T-helper 1 cell (primary cell): ENCODE measurements at regions not wholly inside any gene's neighbourhood (a gene's known extent, or its start where the extent isn't known, plus 50 kb on each side); places are given as distances from the start of the nearest gene placed in this dataset.
"Not testable (repeated sequence)": the region's sequence is repeated elsewhere in the genome, so short reads cannot be mapped to it uniquely, and the experiment has no call there.

Experiments used
- DNase-seq, 5 donors: peaks; one replicate each; pipeline ENCODE4 v3.0.0-alpha.2; 2012 to 2020

DNA sequence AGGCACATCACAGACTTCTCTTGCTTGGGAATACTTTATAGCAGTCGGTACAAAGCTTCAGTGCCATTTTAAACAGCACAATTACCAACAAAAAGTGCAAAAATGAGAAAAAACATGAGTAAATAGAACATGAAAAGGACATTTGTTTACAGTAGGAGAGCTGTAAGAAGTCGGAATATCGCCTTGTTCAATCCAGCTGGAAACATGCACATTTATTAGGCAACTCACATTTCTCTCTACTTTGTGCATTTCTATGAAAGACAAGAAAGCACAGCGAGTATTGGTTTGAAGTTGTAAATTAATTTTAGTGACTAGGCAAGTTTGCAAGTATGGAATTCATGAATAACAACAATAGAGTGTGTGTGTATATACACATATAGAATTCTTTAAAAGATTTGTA lies 484.7 kb downstream of the DACH1 start:
- DNase-seq, result no peak

DNA sequence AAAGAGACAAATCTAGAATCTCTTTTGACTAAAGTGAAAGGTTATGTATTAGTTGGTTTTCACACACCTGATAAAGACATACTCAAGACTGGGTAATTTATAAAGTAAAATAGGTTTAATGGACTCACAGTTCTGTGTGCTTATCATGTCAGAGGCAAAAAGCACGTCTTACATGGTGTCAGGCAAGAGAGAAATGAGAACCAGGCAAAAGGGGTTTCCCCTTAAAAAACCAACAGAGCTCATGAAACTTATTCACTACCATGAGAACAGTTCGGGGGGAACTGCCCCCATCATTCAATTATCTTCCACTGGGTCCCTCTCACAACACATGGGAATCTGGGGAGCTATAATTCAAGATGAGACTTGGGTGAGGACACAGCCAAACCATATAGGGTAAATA lies 486.8 kb downstream of the DACH1 start:
- DNase-seq, result no peak

DNA sequence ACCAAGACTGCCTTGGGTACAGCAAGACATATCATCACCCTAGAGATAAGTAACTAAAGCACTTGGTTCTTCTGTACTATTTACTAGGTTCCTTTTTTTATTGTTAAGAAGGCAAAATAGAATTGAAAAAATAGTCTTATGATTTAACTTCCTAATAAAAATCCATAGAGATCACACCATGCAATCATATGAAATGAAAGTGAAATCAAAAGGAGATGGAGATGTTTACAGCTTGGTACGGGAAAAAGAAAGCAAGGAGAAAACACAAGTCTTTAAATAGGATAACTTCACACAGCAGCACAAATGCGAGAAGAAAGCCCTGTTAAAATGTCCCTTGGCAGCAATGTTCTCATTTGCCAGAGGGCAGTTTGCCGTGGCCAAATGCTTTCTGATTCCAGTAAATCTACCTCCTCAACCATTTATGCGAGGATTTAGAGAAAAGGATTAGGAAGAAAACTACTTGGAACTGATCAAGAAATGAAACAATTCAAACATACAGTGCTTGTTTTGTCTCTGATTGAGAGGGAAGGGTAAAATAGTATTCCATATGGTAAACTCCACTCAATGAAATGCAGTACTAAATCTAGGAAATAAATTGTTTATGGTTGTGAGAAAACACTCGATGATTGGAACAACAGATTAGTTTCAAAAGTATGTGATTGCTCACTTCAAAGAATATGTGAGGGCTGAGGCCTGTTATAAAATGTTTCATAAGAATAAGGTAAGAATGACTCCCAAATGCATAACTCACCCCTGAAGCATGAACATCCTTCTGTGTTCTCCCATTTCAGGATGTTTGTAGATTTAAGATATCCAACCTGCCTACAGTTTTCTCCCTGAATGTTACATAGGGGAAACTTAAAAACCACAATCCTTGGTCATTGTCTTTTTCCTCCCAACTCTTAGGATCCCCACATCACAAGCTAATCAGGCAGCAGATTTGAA lies 487.8 kb downstream of the DACH1 start:
- DNase-seq, result no peak

GRCh38 chr13:71374471-71375049 lies 492.4 kb downstream of the DACH1 start:
- no peak for DNase-seq

DNA sequence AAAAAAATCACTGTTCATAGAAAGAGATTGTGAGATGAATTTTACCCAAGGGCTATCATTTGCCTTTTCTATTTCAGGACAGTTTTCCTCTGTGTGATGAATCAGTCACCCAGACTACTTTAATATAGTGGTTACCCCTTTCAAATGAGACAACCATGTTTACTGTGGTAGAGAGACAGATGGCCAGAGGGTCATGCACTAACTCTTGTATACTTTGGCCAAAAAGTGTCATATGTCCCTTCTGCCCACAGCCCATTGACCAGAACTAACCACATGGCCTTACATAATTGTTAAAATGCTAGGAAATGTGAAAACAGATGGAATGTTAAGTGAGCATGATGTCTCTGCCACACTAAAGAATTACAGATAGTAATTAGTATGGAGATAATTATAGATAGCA lies 498.7 kb downstream of the DACH1 start:
- no peak for DNase-seq

- DNase-seq, result no peak
Observed at GRCh38 chr13:71360041-71360440, 507.0 kb downstream of the DACH1 start.

DNA sequence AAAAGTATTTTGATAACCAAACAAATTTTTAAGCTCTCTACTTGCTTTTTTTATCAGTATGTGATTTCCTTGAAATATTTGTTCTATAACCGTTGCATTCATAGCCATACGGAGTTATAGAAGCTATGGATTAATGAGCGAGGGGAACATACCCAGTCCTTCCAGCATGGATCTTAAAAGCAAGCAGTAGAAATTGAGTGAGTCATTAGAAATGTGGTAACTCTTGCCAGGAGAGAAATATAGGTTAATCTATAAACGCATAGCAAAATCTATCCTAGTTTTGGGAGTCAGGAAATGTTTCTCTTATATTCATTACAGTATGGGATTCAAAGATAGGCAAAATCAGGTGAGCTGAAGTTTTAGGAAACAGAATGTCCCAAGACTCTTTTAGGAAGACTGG lies 507.4 kb downstream of the DACH1 start:
- no peak for DNase-seq

- no peak for DNase-seq
Observed at GRCh38 chr13:71358218-71358617, 508.8 kb downstream of the DACH1 start.

DNA sequence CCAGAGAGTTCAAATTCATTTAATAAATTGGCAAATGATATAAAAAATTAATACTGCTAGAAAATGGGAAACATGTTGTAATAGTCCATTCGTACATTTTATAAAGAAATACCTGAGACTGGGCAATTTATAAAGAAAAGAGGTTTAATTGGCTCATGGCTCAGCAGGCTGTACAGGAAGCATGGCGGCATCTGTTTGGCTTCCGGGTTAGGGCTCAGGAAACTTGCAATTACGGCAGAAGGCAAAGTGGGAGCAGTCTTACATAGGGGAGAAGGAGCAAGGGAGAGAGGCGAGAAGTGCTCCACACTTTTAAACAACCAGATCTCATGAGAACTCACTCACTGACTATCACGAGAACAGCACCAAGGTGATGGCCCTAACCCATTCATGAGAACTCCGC lies 512.0 kb downstream of the DACH1 start:
- DNase-seq, result no peak

DNA sequence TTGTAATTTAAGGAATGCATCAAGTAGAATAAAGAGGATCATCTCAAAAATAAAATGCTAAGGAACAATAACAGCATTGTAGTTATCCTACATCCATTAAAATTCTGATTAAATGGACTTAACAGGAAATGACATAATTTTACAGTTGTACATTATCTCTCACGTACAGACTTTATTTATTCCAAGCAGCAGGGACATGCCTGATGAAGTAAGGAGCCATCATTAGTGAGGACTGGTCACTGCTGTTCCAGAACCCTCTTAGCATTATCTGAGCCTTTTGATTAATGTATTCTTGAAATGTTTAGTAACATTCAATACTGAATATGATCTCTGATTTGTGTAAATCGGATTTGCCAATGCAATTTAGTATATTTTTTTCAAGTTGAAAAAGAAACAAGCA lies 516.1 kb downstream of the DACH1 start:
- no peak for DNase-seq

DNA sequence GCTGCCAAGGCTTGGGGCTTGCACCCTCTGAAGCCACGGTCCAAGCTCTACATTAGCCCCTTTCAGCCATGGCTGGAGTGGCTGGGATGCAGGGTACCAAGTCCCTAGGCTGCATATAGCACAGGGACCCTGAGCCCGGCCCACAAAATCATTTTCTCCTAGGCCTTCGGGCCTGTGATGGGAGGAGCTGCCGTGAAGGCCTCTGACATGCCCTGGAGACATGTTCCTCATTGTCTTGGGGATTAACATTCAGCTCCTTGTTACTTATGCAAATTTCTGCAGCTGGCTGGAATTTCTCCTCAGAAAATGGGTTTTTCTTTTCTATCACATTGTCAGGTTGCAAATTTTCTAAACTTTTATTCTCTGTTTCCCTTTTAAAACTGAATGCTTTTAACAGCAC lies 521.1 kb downstream of the DACH1 start:
- DNase-seq, result not testable (repeated sequence)

- no peak for DNase-seq
Observed at GRCh38 chr13:71339736-71340135, 527.3 kb downstream of the DACH1 start.

DNA sequence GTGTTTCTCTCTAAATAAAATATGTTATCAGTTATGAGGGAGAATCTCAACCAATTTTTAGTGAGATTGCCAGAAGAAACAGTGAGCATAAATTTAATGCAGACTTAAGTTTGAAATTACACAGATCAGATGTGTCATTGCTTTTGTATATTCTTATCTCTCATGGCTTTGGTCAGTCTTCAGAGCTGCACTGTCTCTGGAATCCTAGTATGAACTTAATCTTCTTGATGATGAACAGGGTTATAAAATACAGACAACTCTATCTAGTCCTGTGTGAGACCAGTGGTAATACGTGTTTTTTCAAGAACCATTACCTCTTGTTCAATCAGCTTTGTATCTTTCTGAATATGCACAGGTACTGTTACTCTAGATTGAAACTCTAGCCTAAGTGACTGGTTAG lies 528.0 kb downstream of the DACH1 start:
- no peak for DNase-seq

DNA sequence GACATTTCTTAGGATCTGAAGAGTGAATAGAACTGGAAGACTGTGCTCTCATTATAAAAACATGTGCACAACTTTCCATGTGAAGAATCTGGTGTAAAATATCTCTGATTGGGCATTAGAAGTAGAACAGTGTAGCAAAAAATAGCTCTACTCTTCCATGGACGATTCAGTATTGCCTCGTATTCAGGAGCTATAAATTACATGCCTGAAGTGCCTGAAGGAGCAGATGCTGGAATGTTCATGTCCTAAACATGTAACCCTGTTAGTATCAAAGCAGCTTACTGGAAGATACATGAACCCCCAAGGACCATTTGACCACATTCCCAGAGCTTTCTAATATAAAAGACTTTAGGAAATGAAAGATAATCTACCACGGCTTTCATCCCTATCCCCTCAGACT lies 528.9 kb downstream of the DACH1 start:
- DNase-seq, result no peak

GRCh38 chr13:71327266-71327665 lies 539.7 kb downstream of the DACH1 start:
- no peak for DNase-seq

- no peak for DNase-seq
Observed at GRCh38 chr13:71325556-71325955, 541.4 kb downstream of the DACH1 start.

- DNase-seq, result no peak
Observed at GRCh38 chr13:71323266-71323665, 543.7 kb downstream of the DACH1 start.

DNA sequence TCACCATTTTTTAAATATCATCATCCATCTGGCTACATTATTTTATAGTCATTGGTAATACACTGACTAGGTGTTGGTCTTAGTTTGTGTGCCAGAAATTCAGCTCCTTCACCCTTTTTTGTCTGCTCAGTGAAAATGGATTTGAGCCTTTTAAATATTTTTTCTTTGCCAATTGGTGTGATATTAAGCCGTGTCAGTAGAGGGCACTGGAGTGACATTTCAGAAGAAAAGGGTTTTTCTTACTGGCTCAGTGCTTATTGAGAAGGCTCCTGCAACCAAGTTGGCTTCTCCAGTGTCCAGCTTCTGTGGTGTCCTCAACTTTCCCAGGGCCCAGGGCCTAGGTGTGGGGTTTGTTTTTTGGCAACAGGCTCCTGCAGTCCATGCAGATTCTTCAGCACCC lies 546.6 kb downstream of the DACH1 start:
- DNase-seq, result no peak

- DNase-seq, result no peak
Observed at GRCh38 chr13:71316792-71317363, 550.1 kb downstream of the DACH1 start.

GRCh38 chr13:71312923-71313322 lies 554.1 kb downstream of the DACH1 start:
- no peak for DNase-seq

GRCh38 chr13:71309905-71310304 lies 557.1 kb downstream of the DACH1 start:
- DNase-seq, result no peak

DNA sequence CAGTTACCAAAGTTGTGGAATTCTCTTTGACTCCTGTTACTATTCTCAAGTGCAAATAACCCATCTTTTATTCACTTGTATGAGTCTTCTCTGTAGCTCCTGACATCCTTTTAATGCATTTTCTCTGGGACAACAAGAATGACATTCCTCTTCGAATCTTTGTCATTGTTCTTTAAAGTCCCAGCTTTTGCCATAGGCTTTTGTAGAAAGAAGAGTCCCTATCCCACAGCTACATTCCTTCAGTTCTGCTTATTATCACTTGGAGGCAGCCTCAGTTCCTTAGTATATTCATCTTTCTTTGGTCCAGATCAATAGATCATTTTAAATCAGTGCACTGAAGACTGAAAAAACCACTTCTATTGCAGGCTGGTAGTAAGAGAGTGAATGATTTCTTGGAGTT lies 560.2 kb downstream of the DACH1 start:
- no peak for DNase-seq

- DNase-seq, result no peak
Observed at GRCh38 chr13:71304861-71305260, 562.1 kb downstream of the DACH1 start.

DNA sequence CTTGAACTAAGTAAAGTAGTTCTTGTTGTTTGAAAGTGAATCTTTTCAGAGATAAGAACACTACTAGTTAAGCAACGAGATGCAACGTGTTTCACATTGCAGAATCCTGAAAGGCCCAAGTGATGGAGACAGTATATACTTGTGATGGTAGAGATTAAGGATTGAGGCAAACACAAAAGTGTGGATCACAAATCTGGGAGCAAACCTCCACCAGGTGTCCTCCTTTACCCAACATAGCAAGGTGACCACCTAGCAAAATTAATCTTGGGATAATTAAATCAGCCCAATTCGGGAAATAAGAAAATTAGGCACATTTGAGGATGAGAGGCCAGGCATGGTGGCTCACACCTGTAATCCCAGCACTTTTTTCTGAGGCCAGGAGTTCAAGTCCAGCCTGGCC lies 563.9 kb downstream of the DACH1 start:
- DNase-seq, result no peak
